IPS-NIHi11 (cell line): ENCODE measurements at regions not wholly inside any gene's neighbourhood (a gene's known extent, or its start where the extent isn't known, plus 50 kb on each side); places are given as distances from the start of the nearest gene placed in this dataset.
A peak's percentile ranks its signal among the peaks of the same experiment; 100 is the strongest.
"Not testable (repeated sequence)": the region's sequence is repeated elsewhere in the genome, so short reads cannot be mapped to it uniquely, and the experiment has no call there.

Experiments used
- DNase-seq: peaks from one replicate; pipeline ENCODE4 v3.0.0; 2012; ENCODE audit warnings: mixed read lengths, low spot score

GRCh38 chr12:31906557-31907301 is 52.5 kb upstream of the RESF1 start:
- DNase-seq, result no peak

- DNase-seq, result no peak
Observed at GRCh38 chr12:31903025-31903424, 56.2 kb upstream of the RESF1 start.

GRCh38 chr12:31900271-31900670 is 58.9 kb upstream of the RESF1 start:
- DNase-seq, result no peak

GRCh38 chr12:31899109-31899508 is 60.1 kb upstream of the RESF1 start:
- no peak for DNase-seq

- peak; percentile 84 for DNase-seq
Observed at GRCh38 chr12:31897781-31898503, 61.3 kb upstream of the RESF1 start.

GRCh38 chr12:31897092-31897491 is 62.1 kb upstream of the RESF1 start:
- not testable (repeated sequence) for DNase-seq

- DNase-seq, result no peak
Observed at GRCh38 chr12:31896514-31897039, 62.6 kb upstream of the RESF1 start.

- DNase-seq, result no peak
Observed at GRCh38 chr12:31895449-31896150, 63.6 kb upstream of the RESF1 start.

- DNase-seq, result no peak
Observed at GRCh38 chr12:31890295-31891285, 68.6 kb upstream of the RESF1 start.

GRCh38 chr12:31887109-31887811 is 72.0 kb upstream of the RESF1 start:
- no peak for DNase-seq

GRCh38 chr12:31882682-31883081 is 76.5 kb upstream of the RESF1 start:
- DNase-seq, result not testable (repeated sequence)

GRCh38 chr12:31880340-31880739 is 78.9 kb upstream of the RESF1 start:
- no peak for DNase-seq

- no peak for DNase-seq
Observed at GRCh38 chr12:31877884-31878283, 81.3 kb upstream of the RESF1 start.

- DNase-seq, result no peak
Observed at GRCh38 chr12:31876568-31877424, 82.4 kb upstream of the RESF1 start.

- DNase-seq, result no peak
Observed at GRCh38 chr12:31875609-31875964, 83.6 kb upstream of the RESF1 start.

- peak; percentile 29 for DNase-seq
Observed at GRCh38 chr12:31874961-31875608, 84.1 kb upstream of the RESF1 start.

- DNase-seq, result no peak
Observed at GRCh38 chr12:31872831-31873604, 86.2 kb upstream of the RESF1 start.

GRCh38 chr12:31869972-31870371 is 89.2 kb upstream of the RESF1 start:
- no peak for DNase-seq

- peak; percentile 19 for DNase-seq
Observed at GRCh38 chr12:31868965-31869364, 90.2 kb upstream of the RESF1 start.
